GM06990 (cell line): ENCODE measurements at regions not wholly inside any gene's neighbourhood (a gene's known extent, or its start where the extent isn't known, plus 50 kb on each side); places are given as distances from the start of the nearest gene placed in this dataset.

Experiments
- DNase-seq: peaks from one replicate; pipeline ENCODE4 v3.0.0-alpha.2; 2011; ENCODE audit not compliant: insufficient read length; ENCODE audit errors: extremely low read depth
- H3K27me3 ChIP-seq: replicated peaks from 2 replicates; pipeline ENCODE4 v1.6.0; 2011; ENCODE audit warnings: low read length; ENCODE audit not compliant: control insufficient read depth, insufficient read depth
- H3K36me3 ChIP-seq: 2 replicates; pipeline ENCODE4 v1.5.1; 2011; ENCODE audit warnings: low read length; ENCODE audit not compliant: control insufficient read depth, insufficient read depth
- H3K4me3 ChIP-seq: replicated peaks from 2 replicates; pipeline ENCODE4 v1.5.1; 2011; ENCODE audit warnings: low read depth, mild to moderate bottlenecking, control low read depth, low read length
- TF ChIP-seq, protein P1 (sequence below): IDR thresholded peaks from 2 replicates; pipeline ENCODE4 v1.5.1; 2011; ENCODE audit warnings: low read length, control low read depth, mild to moderate bottlenecking, inconsistent platforms; ENCODE audit not compliant: insufficient read depth, poor library complexity, severe bottlenecking

DNA sequence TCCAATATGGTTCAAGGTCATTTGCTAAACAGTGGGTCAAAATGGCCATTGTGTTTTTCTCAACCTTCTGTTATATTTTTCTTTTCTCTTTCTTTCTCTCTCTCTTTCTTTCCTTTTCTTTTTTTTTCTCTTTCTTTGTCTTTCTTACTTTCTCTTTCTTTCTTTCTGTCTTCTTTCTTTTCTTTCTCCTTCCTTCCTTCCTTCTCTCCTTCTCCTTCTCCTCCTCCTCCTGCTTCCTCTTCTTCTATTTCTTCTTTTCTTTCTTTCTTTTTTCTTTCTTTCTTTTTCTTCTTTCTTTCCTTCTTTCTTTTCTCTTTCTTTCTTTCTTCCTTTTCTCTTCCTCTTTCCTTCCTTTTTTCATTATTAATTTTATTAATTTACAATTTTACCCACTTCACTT is 619.5 kb downstream of the IRX1 start:
- H3K27me3 ChIP-seq: no peaks in the 10 kb centered on the region
- no peak overlapping the region for H3K4me3 ChIP-seq
- no peak for DNase-seq
- no peaks in the 10 kb centered on the region for H3K36me3 ChIP-seq
- TF ChIP-seq, protein P1, sequence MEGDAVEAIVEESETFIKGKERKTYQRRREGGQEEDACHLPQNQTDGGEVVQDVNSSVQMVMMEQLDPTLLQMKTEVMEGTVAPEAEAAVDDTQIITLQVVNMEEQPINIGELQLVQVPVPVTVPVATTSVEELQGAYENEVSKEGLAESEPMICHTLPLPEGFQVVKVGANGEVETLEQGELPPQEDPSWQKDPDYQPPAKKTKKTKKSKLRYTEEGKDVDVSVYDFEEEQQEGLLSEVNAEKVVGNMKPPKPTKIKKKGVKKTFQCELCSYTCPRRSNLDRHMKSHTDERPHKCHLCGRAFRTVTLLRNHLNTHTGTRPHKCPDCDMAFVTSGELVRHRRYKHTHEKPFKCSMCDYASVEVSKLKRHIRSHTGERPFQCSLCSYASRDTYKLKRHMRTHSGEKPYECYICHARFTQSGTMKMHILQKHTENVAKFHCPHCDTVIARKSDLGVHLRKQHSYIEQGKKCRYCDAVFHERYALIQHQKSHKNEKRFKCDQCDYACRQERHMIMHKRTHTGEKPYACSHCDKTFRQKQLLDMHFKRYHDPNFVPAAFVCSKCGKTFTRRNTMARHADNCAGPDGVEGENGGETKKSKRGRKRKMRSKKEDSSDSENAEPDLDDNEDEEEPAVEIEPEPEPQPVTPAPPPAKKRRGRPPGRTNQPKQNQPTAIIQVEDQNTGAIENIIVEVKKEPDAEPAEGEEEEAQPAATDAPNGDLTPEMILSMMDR: no peak

DNA sequence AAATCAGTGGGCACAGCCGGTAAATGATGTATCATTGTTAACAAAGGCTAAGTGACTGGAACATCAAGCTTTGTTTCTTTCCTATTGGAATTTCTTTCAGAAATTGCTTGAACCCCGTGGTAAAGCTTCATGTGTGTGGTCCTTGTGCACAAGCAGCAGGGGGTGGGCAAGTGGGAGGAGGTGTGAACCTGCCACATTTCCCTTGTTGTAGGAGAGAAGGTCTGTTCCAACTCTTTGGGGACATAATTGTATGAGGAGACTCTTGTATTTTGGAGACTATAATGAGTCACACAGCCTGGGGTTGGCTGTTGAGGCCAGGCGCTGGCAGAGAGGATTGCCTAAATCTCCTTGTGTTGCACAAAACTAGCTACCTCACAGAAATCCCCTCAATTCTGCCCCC is 620.5 kb downstream of the IRX1 start:
- Histone ChIP-seq H3K36me3 (no peaks in the 10 kb centered on the region), H3K27me3 (no peaks in the 10 kb centered on the region), H3K4me3 (no peak overlapping the region)
- DNase-seq: no peak
- TF ChIP-seq, protein P1: no peak

DNA sequence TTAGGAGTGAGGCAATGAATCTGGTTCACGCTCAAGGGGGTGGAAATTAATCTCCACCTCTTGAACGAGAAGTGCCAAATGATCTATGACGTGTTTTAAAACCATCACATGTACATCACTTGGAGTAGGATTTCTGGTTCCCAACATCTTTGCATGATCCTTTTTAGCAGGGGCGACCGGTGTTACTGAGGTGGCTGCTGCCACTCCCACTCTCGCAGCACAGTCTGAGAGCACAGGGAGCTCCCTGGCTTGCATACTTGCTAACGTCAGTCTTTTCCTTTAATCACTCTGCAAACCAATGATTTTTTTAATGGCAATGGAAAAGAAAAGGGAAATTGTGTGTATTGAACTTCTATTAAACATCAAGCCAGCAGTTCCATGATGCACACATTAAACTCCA is 624.4 kb downstream of the IRX1 start:
- TF ChIP-seq, protein P1: no peak
- no peak for DNase-seq
- H3K36me3 ChIP-seq: no peaks in the 10 kb centered on the region
- no peaks in the 10 kb centered on the region for H3K27me3 ChIP-seq
- H3K4me3 ChIP-seq: no peak overlapping the region

DNA sequence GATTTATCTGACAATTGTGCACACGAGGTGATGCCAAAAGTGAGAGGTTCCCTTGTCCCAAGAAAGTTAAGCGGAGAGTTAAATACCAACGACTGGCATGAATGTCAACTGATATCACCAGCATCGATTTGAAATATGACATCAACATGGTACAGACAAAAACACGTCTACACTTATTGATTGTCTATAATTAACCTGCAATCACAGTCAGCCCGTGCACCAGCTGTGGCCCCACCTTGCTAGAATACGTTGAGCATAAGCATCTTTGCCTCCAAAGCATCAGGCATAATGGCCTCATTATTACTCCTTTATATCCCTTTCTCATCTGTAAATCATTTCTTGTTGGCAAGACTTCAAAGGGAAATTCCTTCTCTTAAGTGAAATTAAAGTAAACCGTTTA is 625.4 kb downstream of the IRX1 start:
- TF ChIP-seq, protein P1: no peak
- Histone ChIP-seq H3K27me3 (no peaks in the 10 kb centered on the region), H3K36me3 (no peaks in the 10 kb centered on the region), H3K4me3 (no peak overlapping the region)
- DNase-seq: no peak

DNA sequence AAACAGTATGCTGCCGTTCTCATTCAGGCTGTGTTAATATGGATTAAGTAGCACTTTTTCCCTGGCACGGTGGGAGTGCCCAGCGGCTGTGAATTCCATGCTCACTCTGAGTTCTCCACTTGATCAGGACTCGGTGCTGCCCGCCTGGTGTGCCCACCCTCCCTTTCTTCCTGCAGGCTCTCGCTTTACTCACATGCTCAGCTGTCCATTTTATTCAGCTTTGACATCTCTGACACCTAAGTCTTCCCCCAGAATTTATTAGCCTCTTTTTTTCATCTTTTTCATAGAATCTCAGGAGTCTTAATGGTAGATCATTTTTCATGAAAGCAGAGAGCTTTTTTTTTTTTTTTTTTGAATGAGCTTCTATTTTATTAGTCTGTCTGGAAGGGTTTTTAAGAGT is 626.5 kb downstream of the IRX1 start:
- TF ChIP-seq, protein P1: no peak
- no peaks in the 10 kb centered on the region for H3K36me3 ChIP-seq
- no peak for DNase-seq

DNA sequence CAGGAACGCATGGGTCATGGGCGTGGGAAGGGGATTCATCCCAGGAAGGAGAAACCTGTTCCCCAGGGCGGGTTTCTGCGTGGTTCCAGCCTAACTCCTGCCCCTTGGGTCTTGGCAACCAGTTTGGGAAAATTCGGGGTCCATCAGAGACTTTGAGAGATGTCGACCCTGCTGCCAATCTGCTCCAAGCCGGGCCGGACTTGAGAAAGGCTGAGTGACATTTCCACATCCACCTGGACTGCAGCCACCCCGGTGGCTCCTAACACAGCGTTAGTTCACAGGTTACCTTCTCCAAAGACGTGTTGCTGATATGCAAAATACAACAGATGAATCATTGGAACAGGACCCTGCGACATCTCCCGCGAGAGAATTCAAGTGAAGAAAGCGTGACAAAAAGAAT is 627.2 kb downstream of the IRX1 start:
- H3K4me3 ChIP-seq: no peak overlapping the region
- DNase-seq: no peak
- no peaks in the 10 kb centered on the region for H3K27me3 ChIP-seq
- no peaks in the 10 kb centered on the region for H3K36me3 ChIP-seq
- TF ChIP-seq, protein P1: no peak

More for the DNA sequence above, 626.5 kb downstream of the IRX1 start:
- no peaks in the 10 kb centered on the region for H3K27me3 ChIP-seq
- H3K4me3 ChIP-seq: no peak overlapping the region
